ENCODE measurements at regions not wholly inside any gene's neighbourhood (a gene's known extent, or its start where the extent isn't known, plus 50 kb on each side); places are given as distances from the start of the nearest gene placed in this dataset.
"Not testable (repeated sequence)": the region's sequence is repeated elsewhere in the genome, so short reads cannot be mapped to it uniquely, and the experiment has no call there.

GRCh38 chr5:1576851-1577250, 53.1 kb upstream of the LPCAT1 start:
- DNase-seq = not testable (repeated sequence)

- not testable (repeated sequence) for DNase-seq
Measured at GRCh38 chr5:1575991-1576714, 52.4 kb upstream of the LPCAT1 start.

- DNase-seq = not testable (repeated sequence)
Measured at GRCh38 chr5:1575491-1575890, 51.7 kb upstream of the LPCAT1 start.

GRCh38 chr5:1574023-1574318, 50.2 kb upstream of the LPCAT1 start:
- not testable (repeated sequence) for DNase-seq

DNA sequence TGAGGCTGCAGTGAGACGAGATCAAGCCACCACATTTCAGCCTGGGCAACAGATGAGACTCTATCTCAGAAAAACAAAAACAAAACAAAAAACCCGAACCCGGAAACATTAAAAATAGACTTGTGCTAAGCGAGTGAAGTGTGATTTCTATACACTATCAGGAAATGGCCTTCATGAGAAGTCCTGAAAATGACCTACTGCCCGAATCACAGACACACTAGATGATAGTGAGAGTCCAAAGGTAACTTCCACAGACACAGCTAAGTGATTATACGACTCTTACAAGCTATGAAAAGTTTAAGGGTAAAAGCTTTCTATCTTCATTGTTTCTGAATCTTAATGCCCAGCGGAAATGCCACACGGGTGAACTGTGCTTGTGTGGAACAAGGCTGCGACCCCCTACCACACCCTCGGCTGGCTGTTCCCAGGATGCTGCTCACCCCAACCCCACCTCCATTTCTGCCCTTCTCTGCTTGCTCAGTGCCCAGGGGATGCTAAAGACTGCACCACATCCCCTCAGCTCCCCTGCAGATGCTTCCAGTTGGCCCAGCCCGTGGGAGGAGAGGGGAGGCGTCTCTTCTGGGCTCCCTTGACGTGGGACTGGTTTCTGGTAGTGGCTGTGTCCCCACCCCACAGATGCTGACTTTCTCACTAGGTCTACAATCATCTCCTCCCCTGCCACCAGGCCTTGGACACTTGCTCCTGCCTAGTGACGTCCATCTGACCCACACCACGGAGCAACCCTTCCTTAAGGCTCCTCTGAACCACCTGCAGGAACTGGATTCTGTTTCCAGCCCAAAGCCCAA, 49.7 kb upstream of the LPCAT1 start:
- DNase-seq = not testable (repeated sequence)
